Upper lobe of left lung (tissue), 6 donors: ENCODE measurements at regions not wholly inside any gene's neighbourhood (a gene's known extent, or its start where the extent isn't known, plus 50 kb on each side); places are given as distances from the start of the nearest gene placed in this dataset.
A peak's percentile ranks its signal among the peaks of the same experiment; 100 is the strongest.
"Not testable (repeated sequence)": the region's sequence is repeated elsewhere in the genome, so short reads cannot be mapped to it uniquely, and the experiment has no call there.

Source experiments
- ATAC-seq, 2 donors: fragments of 200-7000 bp; cut with Tn5 transposase; one replicate each; pipeline ENCODE4 v1.9.1; 2022; ENCODE audit warnings: mild to moderate bottlenecking in 2 of 2, moderate library complexity in 2 of 2; ENCODE audit not compliant: low FRiP score in 2 of 2
- DNase-seq, 2 donors: peaks; one replicate each; pipeline ENCODE4 v3.0.0-alpha.2; 2019 to 2020
- H3K27ac ChIP-seq, 4 donors: fragments of 200-600 bp; sonication (generic); one replicate each; pipeline ENCODE4 v1.5.1; 2016 to 2019
- H3K27me3 ChIP-seq, 4 donors: fragments of 200-600 bp; sonication (generic); one replicate each; pipeline ENCODE4 v1.5.1; 2017 to 2019
- H3K36me3 ChIP-seq, 4 donors: fragments of 200-600 bp; sonication (generic); one replicate each; pipeline ENCODE4 v1.5.1; 2016 to 2019
- H3K4me1 ChIP-seq, 4 donors: fragments of 200-600 bp; sonication (generic); one replicate each; pipeline ENCODE4 v1.5.1; 2018 to 2019
- H3K4me3 ChIP-seq, 4 donors: fragments of 200-600 bp; sonication (generic); one replicate each; pipeline ENCODE4 v1.5.1; 2017 to 2019; ENCODE audit warnings: mild to moderate bottlenecking in 2 of 4, moderate library complexity in 1 of 4
- H3K9me3 ChIP-seq, 4 donors: fragments of 200-600 bp; sonication (generic); one replicate each; pipeline ENCODE4 v1.5.1; 2018 to 2019
- EP300 ChIP-seq, 4 donors: sonication (generic); formaldehyde crosslinking; IDR thresholded peaks; one replicate each; pipeline ENCODE4 v1.5.1; 2017; ENCODE audit warnings: antibody characterized with exemption in 4 of 4, control low read depth in 2 of 4
- POLR2A ChIP-seq, 4 donors: fragments of 450-650 bp; IDR thresholded peaks; one replicate each; pipeline ENCODE4 v1.5.1; 2016 to 2017; ENCODE audit warnings: antibody characterized with exemption in 4 of 4, mild to moderate bottlenecking in 2 of 4
- POLR2AphosphoS5 ChIP-seq, 2 donors: sonication (generic); formaldehyde crosslinking; IDR thresholded peaks; one replicate each; pipeline ENCODE4 v1.5.1; 2017; ENCODE audit warnings: antibody characterized with exemption in 2 of 2
- WGBS, 2 donors: methylation state at CpG; one replicate each; pipeline ENCODE4 v1.1.5; 2017 to 2018; 5-methylcytosine and 5-hydroxymethylcytosine counted together
- TF ChIP-seq, protein P1 (sequence below), 6 experiments: fragments of 450-650 bp in 4 of 6; fragments of 200-600 bp in 2 of 6; sonication (generic) in 2 of 6; IDR thresholded peaks; one replicate each; pipeline ENCODE4 v1.5.1; 2016 to 2019; ENCODE audit warnings: antibody characterized with exemption in 6 of 6
- donor health status: DM: no; HTN: no; CAD: no; lungs with moderate emphysema.
- donor health status: DM: no; HTN: yes; CAD: no; lungs with severe emphysema.

DNA sequence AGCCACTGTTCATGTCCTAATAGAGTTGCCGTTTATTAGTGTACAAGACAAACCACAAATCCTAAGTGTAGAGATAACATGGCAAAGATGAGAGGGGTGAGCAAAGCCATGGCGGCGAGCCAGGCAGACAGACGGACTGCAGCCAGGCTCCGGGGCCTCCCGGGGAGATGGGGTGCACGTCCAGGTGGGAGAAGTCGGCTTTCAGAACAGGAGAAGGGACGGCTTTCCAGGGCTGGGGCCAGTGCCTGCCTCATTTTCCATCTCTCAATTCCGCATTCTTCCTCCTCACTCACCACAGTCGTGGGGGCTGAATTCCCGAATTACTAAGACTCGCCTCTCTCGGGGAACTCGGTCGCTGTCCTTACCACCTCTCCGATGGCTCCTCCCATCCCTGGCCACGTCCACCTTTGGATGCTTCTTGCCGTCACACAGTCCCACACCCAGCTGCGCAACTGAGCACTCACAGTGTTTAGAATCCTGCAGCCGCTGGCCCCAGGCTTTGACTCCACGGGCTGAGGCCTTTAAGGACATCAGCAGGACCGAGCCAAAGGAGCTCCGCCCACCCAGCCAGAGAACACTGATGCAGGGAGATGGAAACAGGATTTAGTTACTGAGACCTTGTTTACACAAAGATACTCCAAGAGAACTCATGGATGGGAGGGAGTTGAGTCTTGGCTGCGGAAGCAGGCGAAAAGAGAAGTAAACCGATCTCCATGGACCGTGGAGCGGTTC, 59.7 kb downstream of the RNF112 start:
- Histone ChIP-seq H3K4me3 (peak overlapping the region in 2 of 4 donors; percentile 3 to 4), H3K9me3 (no peaks in the 10 kb centered on the region), H3K27me3 (no peaks in the 10 kb centered on the region), H3K36me3 (no peaks in the 10 kb centered on the region), H3K4me1 (no peaks in the 10 kb centered on the region), H3K27ac (no peak overlapping the region)
- ATAC-seq (peak; percentile 71 to 95), DNase-seq (peak in 1 of 2 donors; percentile 76)
- WGBS, 2 donors: 53 to 59% methylated on average over 29 of the region's 29 CpGs
- no peak for TF ChIP-seq EP300 (IDR thresholded peaks at IDR 0.05)
- TF ChIP-seq, protein P1, sequence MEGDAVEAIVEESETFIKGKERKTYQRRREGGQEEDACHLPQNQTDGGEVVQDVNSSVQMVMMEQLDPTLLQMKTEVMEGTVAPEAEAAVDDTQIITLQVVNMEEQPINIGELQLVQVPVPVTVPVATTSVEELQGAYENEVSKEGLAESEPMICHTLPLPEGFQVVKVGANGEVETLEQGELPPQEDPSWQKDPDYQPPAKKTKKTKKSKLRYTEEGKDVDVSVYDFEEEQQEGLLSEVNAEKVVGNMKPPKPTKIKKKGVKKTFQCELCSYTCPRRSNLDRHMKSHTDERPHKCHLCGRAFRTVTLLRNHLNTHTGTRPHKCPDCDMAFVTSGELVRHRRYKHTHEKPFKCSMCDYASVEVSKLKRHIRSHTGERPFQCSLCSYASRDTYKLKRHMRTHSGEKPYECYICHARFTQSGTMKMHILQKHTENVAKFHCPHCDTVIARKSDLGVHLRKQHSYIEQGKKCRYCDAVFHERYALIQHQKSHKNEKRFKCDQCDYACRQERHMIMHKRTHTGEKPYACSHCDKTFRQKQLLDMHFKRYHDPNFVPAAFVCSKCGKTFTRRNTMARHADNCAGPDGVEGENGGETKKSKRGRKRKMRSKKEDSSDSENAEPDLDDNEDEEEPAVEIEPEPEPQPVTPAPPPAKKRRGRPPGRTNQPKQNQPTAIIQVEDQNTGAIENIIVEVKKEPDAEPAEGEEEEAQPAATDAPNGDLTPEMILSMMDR (IDR thresholded peaks at IDR 0.05): no peak
- no peak for TF ChIP-seq POLR2AphosphoS5 (IDR thresholded peaks at IDR 0.05)
- TF ChIP-seq POLR2A (IDR thresholded peaks at IDR 0.05): no peak

DNA sequence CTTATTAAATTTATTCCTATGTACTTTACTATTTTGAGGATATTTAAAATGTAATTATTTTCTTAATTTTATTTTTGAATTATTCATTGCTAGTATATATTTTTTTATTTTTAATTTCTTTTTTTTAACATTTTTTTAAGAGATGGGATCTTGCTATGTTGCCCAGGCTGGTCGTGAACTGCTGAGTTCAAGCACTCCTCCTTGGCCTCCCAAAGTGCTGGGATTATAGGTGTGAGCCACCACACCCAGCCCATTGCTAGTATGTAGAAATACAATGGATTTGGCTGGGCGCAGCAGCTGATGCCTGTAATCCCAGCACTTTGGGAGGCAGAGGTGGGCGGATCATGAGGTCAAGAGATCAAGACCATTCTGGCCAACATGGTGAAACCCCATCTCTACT, 59.2 kb upstream of the SLC47A1 start:
- H3K27ac ChIP-seq, H3K4me1 ChIP-seq, DNase-seq, ATAC-seq, H3K36me3 ChIP-seq, H3K4me3 ChIP-seq, H3K27me3 ChIP-seq, H3K9me3 ChIP-seq: not testable (repeated sequence)
- 92 to 93% methylated on average over 3 of the region's 3 CpGs for WGBS, 2 donors

DNA sequence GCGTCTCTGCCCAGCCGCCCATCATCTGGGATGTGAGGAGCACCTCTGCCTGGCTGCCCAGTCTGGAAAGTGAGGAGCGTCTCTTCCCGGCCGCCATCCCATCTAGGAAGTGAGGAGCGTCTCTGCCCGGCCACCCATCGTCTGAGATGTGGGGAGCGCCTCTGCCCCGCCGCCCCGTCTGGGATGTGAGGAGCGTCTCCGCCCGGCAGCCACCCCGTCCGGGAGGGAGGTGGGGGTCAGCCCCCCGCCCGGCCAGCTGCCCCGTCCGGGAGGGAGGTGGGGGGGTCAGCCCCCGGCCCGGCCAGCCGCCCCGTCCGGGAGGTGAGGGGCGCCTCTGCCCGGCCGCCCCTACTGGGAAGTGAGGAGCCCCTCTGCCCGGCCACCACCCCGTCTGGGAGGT, 57.9 kb upstream of the SLC47A1 start:
- H3K9me3 ChIP-seq, H3K27me3 ChIP-seq, H3K4me1 ChIP-seq, H3K27ac ChIP-seq, ATAC-seq, H3K36me3 ChIP-seq, H3K4me3 ChIP-seq: not testable (repeated sequence)
- peak in 1 of 2 donors; percentile 52 for DNase-seq
- 80 to 91% methylated on average over 1 to 21 of the region's 31 CpGs for WGBS, 2 donors

DNA sequence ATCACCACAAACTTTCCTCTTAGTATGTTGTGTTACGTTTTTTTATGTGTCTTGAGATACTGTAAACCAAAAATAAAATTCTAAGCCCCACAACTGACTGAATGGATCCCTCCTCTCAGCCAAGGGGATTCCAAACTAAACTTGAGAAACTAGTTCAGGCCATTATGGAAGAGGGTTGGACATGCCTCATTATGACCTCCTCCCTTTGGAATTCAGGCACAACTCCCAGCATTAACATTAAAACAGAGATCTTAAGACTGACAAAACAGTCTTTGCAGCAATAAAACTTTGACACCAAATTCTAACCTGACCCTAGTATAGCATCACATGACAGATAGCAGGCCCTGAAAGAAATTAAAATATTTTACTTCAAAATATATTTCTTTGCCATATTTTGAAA, 51.1 kb upstream of the SLC47A1 start:
- H3K4me3 ChIP-seq: no peak overlapping the region
- H3K4me1 ChIP-seq: peaks cover 0 to 7% (median 0%) of the 10 kb centered on the region in 4 donors
- no peak overlapping the region for H3K27ac ChIP-seq
- WGBS, 2 donors: 52 to 65% methylated on average over 1 of the region's 1 CpG
- no peaks in the 10 kb centered on the region for H3K27me3 ChIP-seq
- ATAC-seq (peak in 1 of 2 donors; percentile 64), DNase-seq (no peak)
- TF ChIP-seq POLR2AphosphoS5 (IDR thresholded peaks at IDR 0.05): no peak
- no peak for TF ChIP-seq POLR2A (IDR thresholded peaks at IDR 0.05)
- no peak for TF ChIP-seq EP300 (IDR thresholded peaks at IDR 0.05)
- TF ChIP-seq, protein P1 (IDR thresholded peaks at IDR 0.05): no peak
- no peaks in the 10 kb centered on the region for H3K9me3 ChIP-seq
- H3K36me3 ChIP-seq: no peaks in the 10 kb centered on the region
